ENCODE measurements at regions not wholly inside any gene's neighbourhood (a gene's known extent, or its start where the extent isn't known, plus 50 kb on each side); places are given as distances from the start of the nearest gene placed in this dataset.

DNA sequence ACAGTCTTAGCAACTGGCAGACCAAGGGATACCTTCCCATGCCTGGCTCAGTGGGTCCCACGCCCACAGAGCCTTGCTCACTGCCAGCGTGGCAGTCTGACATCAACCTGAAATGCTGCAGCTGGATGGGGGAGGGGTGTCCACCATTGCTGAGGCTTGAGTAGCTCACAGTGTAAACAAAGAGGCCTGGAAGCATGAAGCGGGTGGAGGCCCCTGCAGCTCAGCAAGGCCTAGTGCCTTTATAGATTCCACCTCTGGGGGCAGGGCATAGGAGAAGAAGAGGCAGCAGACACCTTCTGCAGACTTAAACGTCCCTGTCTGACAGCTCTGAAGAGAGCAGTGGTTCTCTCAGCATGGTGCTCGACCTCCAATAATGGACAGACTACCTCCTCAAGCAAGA, 263.2 kb downstream of the KIF2B start:
- intact Hi-C loops (cut with micrococcal nuclease) = no loop called here
- POLR2A ChIA-PET = no interaction called here
- no peak for DNase-seq (ENCODE audit: low read depth, low spot score)
- no peaks in the 10 kb centered on the region for H3K79me2 ChIP-seq (ENCODE audit: insufficient read depth, low read length)
- CTCF ChIA-PET = no interaction called here
- no peaks in the 10 kb centered on the region for H3K4me1 ChIP-seq (ENCODE audit: control insufficient read depth in 1 of 2, insufficient read depth in 2 of 2, low read length in 2 of 2)
- no peaks in the 10 kb centered on the region for H3K27me3 ChIP-seq (ENCODE audit: insufficient read depth, low read length)
- peaks cover 34 to 38% of the 10 kb centered on the region in 2 experiments; a peak in 3 of 4 replicates for H3K9me3 ChIP-seq (ENCODE audit: control insufficient read depth in 1 of 2, insufficient read depth in 1 of 2, low read depth in 1 of 2, low read length in 2 of 2)
- no peak for ATAC-seq
- H3K9me2 ChIP-seq (ENCODE audit: insufficient read depth) = no peaks in the 10 kb centered on the region
- no peak overlapping the region for H3K4me3 ChIP-seq (replicated peaks in 1 of 2; ENCODE audit: low read depth in 1 of 2, low read length in 2 of 2)
- H3K36me3 ChIP-seq (ENCODE audit: control insufficient read depth in 1 of 2, insufficient read depth in 2 of 2, low read length in 2 of 2) = no peaks in the 10 kb centered on the region
- RAD21 ChIA-PET (ENCODE audit: low non-redundant PET in 1 of 2, low total read pairs in 2 of 2, uncharacterized antibody in 2 of 2, unreplicated experiment in 2 of 2) = no interaction called here
- no peak overlapping the region for H2AFZ ChIP-seq (ENCODE audit: low read depth, low read length, poor library complexity, severe bottlenecking)
- BruUV-seq (replicated peaks) = no TSS peak
- no peak overlapping the region for H3K4me2 ChIP-seq (ENCODE audit: low read length)
- TF ChIP-seq ZNF274 (IDR thresholded peaks at IDR 0.05; ENCODE audit: low read depth, low read length) = no peak
- TF ChIP-seq, protein P1, sequence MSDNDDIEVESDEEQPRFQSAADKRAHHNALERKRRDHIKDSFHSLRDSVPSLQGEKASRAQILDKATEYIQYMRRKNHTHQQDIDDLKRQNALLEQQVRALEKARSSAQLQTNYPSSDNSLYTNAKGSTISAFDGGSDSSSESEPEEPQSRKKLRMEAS (IDR thresholded peaks at IDR 0.05) = no peak
- TF ChIP-seq YY1 (IDR thresholded peaks at IDR 0.05; ENCODE audit: extremely low read depth, insufficient replicate concordance, low read depth, low read length) = no peak
- TF ChIP-seq SIN3A (IDR thresholded peaks at IDR 0.05; ENCODE audit: low read depth) = no peak
- TF ChIP-seq SP1 (IDR thresholded peaks at IDR 0.05; ENCODE audit: low read depth) = no peak
- TF ChIP-seq, protein P2, sequence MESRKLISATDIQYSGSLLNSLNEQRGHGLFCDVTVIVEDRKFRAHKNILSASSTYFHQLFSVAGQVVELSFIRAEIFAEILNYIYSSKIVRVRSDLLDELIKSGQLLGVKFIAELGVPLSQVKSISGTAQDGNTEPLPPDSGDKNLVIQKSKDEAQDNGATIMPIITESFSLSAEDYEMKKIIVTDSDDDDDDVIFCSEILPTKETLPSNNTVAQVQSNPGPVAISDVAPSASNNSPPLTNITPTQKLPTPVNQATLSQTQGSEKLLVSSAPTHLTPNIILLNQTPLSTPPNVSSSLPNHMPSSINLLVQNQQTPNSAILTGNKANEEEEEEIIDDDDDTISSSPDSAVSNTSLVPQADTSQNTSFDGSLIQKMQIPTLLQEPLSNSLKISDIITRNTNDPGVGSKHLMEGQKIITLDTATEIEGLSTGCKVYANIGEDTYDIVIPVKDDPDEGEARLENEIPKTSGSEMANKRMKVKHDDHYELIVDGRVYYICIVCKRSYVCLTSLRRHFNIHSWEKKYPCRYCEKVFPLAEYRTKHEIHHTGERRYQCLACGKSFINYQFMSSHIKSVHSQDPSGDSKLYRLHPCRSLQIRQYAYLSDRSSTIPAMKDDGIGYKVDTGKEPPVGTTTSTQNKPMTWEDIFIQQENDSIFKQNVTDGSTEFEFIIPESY (IDR thresholded peaks at IDR 0.05; ENCODE audit: extremely low read depth, insufficient replicate concordance, low read length) = no peak
- TF ChIP-seq ELF1 (IDR thresholded peaks at IDR 0.05; ENCODE audit: borderline replicate concordance, low read depth) = no peak
- H3K27ac ChIP-seq (ENCODE audit: low read depth, low read length) = no peak overlapping the region
- H4K20me1 ChIP-seq (ENCODE audit: insufficient read depth) = no peaks in the 10 kb centered on the region
- no peak overlapping the region for H3K9ac ChIP-seq (ENCODE audit: low read length)

- BruUV-seq (replicated peaks) = no TSS peak
- peaks cover 46 to 53% of the 10 kb centered on the region in 2 experiments; a peak in 3 of 4 replicates for H3K9me3 ChIP-seq (ENCODE audit: control insufficient read depth in 1 of 2, insufficient read depth in 1 of 2, low read depth in 1 of 2, low read length in 2 of 2)
- H3K27me3 ChIP-seq (ENCODE audit: insufficient read depth, low read length) = no peaks in the 10 kb centered on the region
- H2AFZ ChIP-seq (ENCODE audit: low read depth, low read length, poor library complexity, severe bottlenecking) = no peak overlapping the region
- intact Hi-C loops (cut with micrococcal nuclease) = no loop called here
- TF ChIP-seq ELF1 (IDR thresholded peaks at IDR 0.05; ENCODE audit: borderline replicate concordance, low read depth) (no peak), SRF (IDR thresholded peaks at IDR 0.05; ENCODE audit: low read depth) (no peak), ZFX (IDR thresholded peaks at IDR 0.05) (no peak)
- no peak overlapping the region for H3K4me2 ChIP-seq (ENCODE audit: low read length)
- H4K20me1 ChIP-seq (ENCODE audit: insufficient read depth) = no peaks in the 10 kb centered on the region
- DNase-seq (ENCODE audit: low read depth, low spot score) (no peak), ATAC-seq (no peak)
- H3K4me3 ChIP-seq (replicated peaks in 1 of 2; ENCODE audit: low read depth in 1 of 2, low read length in 2 of 2) = no peak overlapping the region
- H3K27ac ChIP-seq (ENCODE audit: low read depth, low read length) = no peak overlapping the region
- no peaks in the 10 kb centered on the region for H3K79me2 ChIP-seq (ENCODE audit: insufficient read depth, low read length)
- CTCF ChIA-PET = no interaction called here
- no peaks in the 10 kb centered on the region for H3K4me1 ChIP-seq (ENCODE audit: control insufficient read depth in 1 of 2, insufficient read depth in 2 of 2, low read length in 2 of 2)
- no peak overlapping the region for H3K9ac ChIP-seq (ENCODE audit: low read length)
- H3K9me2 ChIP-seq (ENCODE audit: insufficient read depth) = no peaks in the 10 kb centered on the region
- POLR2A ChIA-PET = no interaction called here
- H3K36me3 ChIP-seq (ENCODE audit: control insufficient read depth in 1 of 2, insufficient read depth in 2 of 2, low read length in 2 of 2) = no peaks in the 10 kb centered on the region
- RAD21 ChIA-PET (ENCODE audit: low non-redundant PET in 1 of 2, low total read pairs in 2 of 2, uncharacterized antibody in 2 of 2, unreplicated experiment in 2 of 2) = no interaction called here
Measured at GRCh38 chr17:54096216-54096615, 273.5 kb downstream of the KIF2B start.
